Progenitor cell of endocrine pancreas (in vitro differentiated cells): ENCODE measurements at regions not wholly inside any gene's neighbourhood (a gene's known extent, or its start where the extent isn't known, plus 50 kb on each side); places are given as distances from the start of the nearest gene placed in this dataset.

Experiments
- DNase-seq: peaks from one replicate; pipeline ENCODE4 v3.0.0; 2021; ENCODE audit warnings: low spot score; ENCODE audit not compliant: unreplicated experiment
- H3K27ac Mint-ChIP-seq: 2 replicates; pipeline ENCODE4 v1.8.0; 2021; ENCODE audit warnings: mild to moderate bottlenecking, moderate library complexity, mixed read lengths
- H3K27me3 Mint-ChIP-seq: 2 replicates; pipeline ENCODE4 v1.8.0; 2021; ENCODE audit warnings: mixed read lengths
- H3K36me3 Mint-ChIP-seq: 2 replicates; pipeline ENCODE4 v1.8.0; 2022; ENCODE audit warnings: mixed read lengths; ENCODE audit not compliant: insufficient read depth
- H3K4me1 Mint-ChIP-seq: 2 replicates; pipeline ENCODE4 v1.8.0; 2021; ENCODE audit warnings: low read depth, mixed read lengths
- H3K4me3 Mint-ChIP-seq: 2 replicates; pipeline ENCODE4 v1.8.0; 2021; ENCODE audit warnings: low read depth, mild to moderate bottlenecking, moderate library complexity, mixed read lengths
- H3K9me3 Mint-ChIP-seq: 2 replicates; pipeline ENCODE4 v1.8.0; 2021; ENCODE audit warnings: low read depth, mixed read lengths
- TF ChIP-seq, protein P1 (sequence below): fragments of 200-600 bp; sonication (generic); IDR thresholded peaks from one replicate; pipeline ENCODE4 v1.5.0; 2021; ENCODE audit warnings: antibody characterized with exemption, mild to moderate bottlenecking; ENCODE audit not compliant: unreplicated experiment

DNA sequence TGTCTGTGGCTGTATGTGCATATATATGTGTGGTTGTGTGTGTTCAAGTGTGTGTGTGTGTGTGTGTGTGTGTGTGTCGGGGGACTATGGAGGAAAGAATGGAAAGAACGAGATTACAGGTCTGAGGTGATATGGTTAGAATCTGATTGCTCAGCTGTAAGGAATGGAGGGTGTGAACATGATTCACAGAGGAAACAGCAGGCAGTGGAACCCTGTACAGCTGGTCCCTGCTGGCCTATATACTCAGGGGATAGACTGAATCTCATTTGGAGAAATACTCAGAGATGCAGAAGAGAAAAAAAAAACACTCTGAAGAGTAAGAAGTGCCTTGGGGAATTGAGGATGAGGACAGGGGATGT is 180.1 kb upstream of the ESRRG start:
- no peak for DNase-seq
- H3K4me3 Mint-ChIP-seq, result no peak overlapping the region

DNA sequence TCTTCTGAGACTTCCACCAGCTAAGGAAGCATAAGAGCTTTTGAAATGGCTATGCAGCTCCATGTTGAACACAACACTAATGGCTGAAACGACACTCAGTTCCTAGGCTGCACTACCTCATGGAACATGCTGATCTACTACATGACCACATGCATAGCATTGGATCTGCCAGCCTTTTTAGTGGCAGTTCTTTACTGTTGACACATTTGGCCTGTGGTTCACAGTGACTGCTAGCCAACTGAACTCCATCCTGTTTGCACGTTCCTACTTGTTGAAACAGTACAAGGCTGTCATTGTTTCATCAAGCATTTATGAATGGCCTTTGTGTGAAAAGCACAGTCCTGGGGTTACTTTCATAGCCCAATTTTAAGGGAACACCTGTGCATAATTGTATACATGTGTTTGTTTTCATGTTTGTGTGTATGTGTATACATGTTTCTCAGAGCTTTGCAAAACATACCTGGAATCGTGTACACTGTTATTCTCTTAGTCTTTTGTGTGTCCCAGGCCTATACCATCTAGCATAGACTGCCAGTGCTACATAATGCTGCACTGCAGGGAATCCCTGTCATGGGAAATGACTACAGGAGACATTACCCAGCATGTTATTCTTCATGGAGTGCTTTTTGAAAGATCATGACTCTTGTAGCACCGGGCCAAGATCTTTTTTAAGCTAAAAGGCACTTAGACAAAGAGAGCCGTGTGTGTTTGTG is 179.6 kb upstream of the ESRRG start:
- peaks cover 32% of the 10 kb centered on the region for H3K4me1 Mint-ChIP-seq
- H3K27me3 Mint-ChIP-seq, result peaks cover 5% of the 10 kb centered on the region
- TF ChIP-seq, protein P1, sequence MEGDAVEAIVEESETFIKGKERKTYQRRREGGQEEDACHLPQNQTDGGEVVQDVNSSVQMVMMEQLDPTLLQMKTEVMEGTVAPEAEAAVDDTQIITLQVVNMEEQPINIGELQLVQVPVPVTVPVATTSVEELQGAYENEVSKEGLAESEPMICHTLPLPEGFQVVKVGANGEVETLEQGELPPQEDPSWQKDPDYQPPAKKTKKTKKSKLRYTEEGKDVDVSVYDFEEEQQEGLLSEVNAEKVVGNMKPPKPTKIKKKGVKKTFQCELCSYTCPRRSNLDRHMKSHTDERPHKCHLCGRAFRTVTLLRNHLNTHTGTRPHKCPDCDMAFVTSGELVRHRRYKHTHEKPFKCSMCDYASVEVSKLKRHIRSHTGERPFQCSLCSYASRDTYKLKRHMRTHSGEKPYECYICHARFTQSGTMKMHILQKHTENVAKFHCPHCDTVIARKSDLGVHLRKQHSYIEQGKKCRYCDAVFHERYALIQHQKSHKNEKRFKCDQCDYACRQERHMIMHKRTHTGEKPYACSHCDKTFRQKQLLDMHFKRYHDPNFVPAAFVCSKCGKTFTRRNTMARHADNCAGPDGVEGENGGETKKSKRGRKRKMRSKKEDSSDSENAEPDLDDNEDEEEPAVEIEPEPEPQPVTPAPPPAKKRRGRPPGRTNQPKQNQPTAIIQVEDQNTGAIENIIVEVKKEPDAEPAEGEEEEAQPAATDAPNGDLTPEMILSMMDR, result no peak
- DNase-seq, result no peak
- H3K4me3 Mint-ChIP-seq, result no peak overlapping the region
- H3K27ac Mint-ChIP-seq, result peak overlapping the region; percentile 71
- H3K9me3 Mint-ChIP-seq, result no peaks in the 10 kb centered on the region
- no peaks in the 10 kb centered on the region for H3K36me3 Mint-ChIP-seq

More for the DNA sequence above, 180.1 kb upstream of the ESRRG start:
- no peaks in the 10 kb centered on the region for H3K36me3 Mint-ChIP-seq
- TF ChIP-seq, protein P1, result no peak
- H3K9me3 Mint-ChIP-seq, result no peaks in the 10 kb centered on the region
- peaks cover 5% of the 10 kb centered on the region for H3K27me3 Mint-ChIP-seq
- peak overlapping the region; percentile 71 for H3K27ac Mint-ChIP-seq
- peaks cover 32% of the 10 kb centered on the region for H3K4me1 Mint-ChIP-seq

GRCh38 chr1:216900116-216900620 is 176.9 kb upstream of the ESRRG start:
- Mint-ChIP-seq H3K27ac (no peak overlapping the region), H3K9me3 (no peaks in the 10 kb centered on the region), H3K27me3 (peaks cover 1% of the 10 kb centered on the region), H3K4me1 (peaks cover 42% of the 10 kb centered on the region), H3K4me3 (no peak overlapping the region), H3K36me3 (no peaks in the 10 kb centered on the region)
- no peak for DNase-seq
- TF ChIP-seq, protein P1, result no peak

GRCh38 chr1:216898801-216899200 is 175.6 kb upstream of the ESRRG start:
- DNase-seq, result no peak
- Mint-ChIP-seq H3K9me3 (no peaks in the 10 kb centered on the region), H3K36me3 (no peaks in the 10 kb centered on the region), H3K27ac (no peak overlapping the region), H3K27me3 (no peaks in the 10 kb centered on the region), H3K4me3 (no peak overlapping the region), H3K4me1 (peaks cover 35% of the 10 kb centered on the region)
- TF ChIP-seq, protein P1, result no peak

DNA sequence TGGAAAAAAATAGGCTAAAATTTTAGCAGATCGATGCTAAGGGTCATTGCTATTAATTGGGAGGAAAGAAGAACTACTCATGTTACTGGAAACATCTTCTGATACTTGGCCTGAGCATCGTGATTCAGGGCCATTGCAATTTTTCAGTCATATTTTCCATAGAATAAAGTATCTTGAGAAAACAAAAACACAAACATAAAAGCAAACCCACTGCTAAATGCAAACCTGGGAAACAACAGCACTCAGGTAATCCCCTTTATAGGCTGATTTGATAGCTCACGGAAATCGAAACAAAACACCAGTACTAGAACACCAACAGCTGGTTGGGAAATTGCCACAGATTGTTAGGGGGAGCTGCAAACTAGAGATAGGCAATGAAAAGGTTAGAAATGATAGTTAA is 172.9 kb upstream of the ESRRG start:
- H3K27me3 Mint-ChIP-seq, result no peaks in the 10 kb centered on the region
- H3K9me3 Mint-ChIP-seq, result no peaks in the 10 kb centered on the region
- TF ChIP-seq, protein P1, result no peak
- no peak overlapping the region for H3K27ac Mint-ChIP-seq
- no peaks in the 10 kb centered on the region for H3K36me3 Mint-ChIP-seq
- H3K4me3 Mint-ChIP-seq, result no peak overlapping the region
- no peak for DNase-seq
- H3K4me1 Mint-ChIP-seq, result peaks cover 32% of the 10 kb centered on the region
